ENCODE measurements at regions not wholly inside any gene's neighbourhood (a gene's known extent, or its start where the extent isn't known, plus 50 kb on each side); places are given as distances from the start of the nearest gene placed in this dataset.

GRCh38 chr1:194215448-194215847, 1029.0 kb upstream of the B3GALT2 start:
- H3K9me3 ChIP-seq (replicated peaks; ENCODE audit: control insufficient read depth, insufficient read depth, low read length), result no peaks in the 10 kb centered on the region
- H3K4me1 ChIP-seq (ENCODE audit: control insufficient read depth, insufficient read depth, low read length), result no peaks in the 10 kb centered on the region
- ChIA-PET SMC1A (ENCODE audit: uncharacterized antibody, unreplicated experiment) (interaction anchor here (0.8 to 1.6 kb wide), 2 partner anchors 9 to 10 kb away, joined by 3 to 6 read pairs; no protein-coding TSS in a partner anchor), CTCF (no interaction called here), POLR2A (no interaction called here), RAD21 (ENCODE audit: unreplicated experiment) (no interaction called here)
- FAIRE-seq (no peak), DNase-seq (ENCODE audit: low read depth, low spot score) (no peak), ATAC-seq (no peak)
- no peak overlapping the region for H3K4me3 ChIP-seq
- intact Hi-C loops (cut with micrococcal nuclease; ENCODE audit: unreplicated experiment) (no loop called here), in situ Hi-C loops (cut with MboI) (no loop called here)
- no peak overlapping the region for H2AFZ ChIP-seq (ENCODE audit: control insufficient read depth, low read depth, low read length)
- H3K79me2 ChIP-seq (ENCODE audit: control insufficient read depth, insufficient read depth, low read length), result no peaks in the 10 kb centered on the region
- H3K36me3 ChIP-seq (ENCODE audit: control insufficient read depth in 2 of 2, insufficient read depth in 2 of 2, low read length in 1 of 2), result no peaks in the 10 kb centered on the region
- WGBS (ENCODE audit: insufficient coverage, insufficient replicate concordance, low lambda C conversion rate, missing lambda C conversion rate), result 81% methylated on average over 1 of the region's 1 CpG
- no TSS peak for BruUV-seq (replicated peaks)
- no peak overlapping the region for H3K4me2 ChIP-seq (ENCODE audit: control insufficient read depth, insufficient read depth)
- H3K27me3 ChIP-seq (replicated peaks in 1 of 2; ENCODE audit: control insufficient read depth in 2 of 2, insufficient read depth in 2 of 2, low read length in 1 of 2), result no peaks in the 10 kb centered on the region
- H3K9ac ChIP-seq (ENCODE audit: control insufficient read depth, insufficient read depth, low read length), result no peak overlapping the region
- H4K20me1 ChIP-seq (ENCODE audit: control insufficient read depth, insufficient read depth), result no peaks in the 10 kb centered on the region
- H3K27ac ChIP-seq (ENCODE audit: control insufficient read depth, insufficient read depth), result no peak overlapping the region
- TF ChIP-seq ZNF622 (IDR thresholded peaks at IDR 0.05), result no peak
- TF ChIP-seq EZH2 (IDR thresholded peaks at IDR 0.05; ENCODE audit: borderline replicate concordance, control insufficient read depth, low read depth, low read length), result no peak
- no peak for TF ChIP-seq MAX (IDR thresholded peaks at IDR 0.05; ENCODE audit: low read depth, low read length)
- TF ChIP-seq ZNF217 (IDR thresholded peaks at IDR 0.05), result no peak
- TF ChIP-seq SP1 (IDR thresholded peaks at IDR 0.05; ENCODE audit: low read depth, low read length), result no peak
- TF ChIP-seq NRF1 (conservative IDR thresholded peaks at IDR 0.05; ENCODE audit: low read depth, low read length), result no peak
- no peak for TF ChIP-seq RAD51 (IDR thresholded peaks at IDR 0.05)
- no peak for TF ChIP-seq MYC (IDR thresholded peaks at IDR 0.05; ENCODE audit: insufficient read depth, insufficient read length, insufficient replicate concordance, low read length, severe bottlenecking)
- no peak for TF ChIP-seq ZNF384 (IDR thresholded peaks at IDR 0.05; ENCODE audit: borderline replicate concordance, low read depth, low read length)
- no peak for TF ChIP-seq SREBF2 (IDR thresholded peaks at IDR 0.05; ENCODE audit: low read length)
- no peak for TF ChIP-seq RCOR1 (conservative IDR thresholded peaks at IDR 0.05; ENCODE audit: low read depth, low read length)
- TF ChIP-seq KDM1A (IDR thresholded peaks at IDR 0.05; ENCODE audit: borderline replicate concordance), result no peak
- no peak for TF ChIP-seq IKZF1 (conservative IDR thresholded peaks at IDR 0.05)
